DMS114 treated with DMSO at 0.1 percent for 48 hours (cell line): ENCODE measurements at regions not wholly inside any gene's neighbourhood (a gene's known extent, or its start where the extent isn't known, plus 50 kb on each side); places are given as distances from the start of the nearest gene placed in this dataset.
"Not testable (repeated sequence)": the region's sequence is repeated elsewhere in the genome, so short reads cannot be mapped to it uniquely, and the experiment has no call there.

Source experiments
- DNase-seq: peaks from one replicate; lab custom pipeline; 2025; ENCODE audit not compliant: unreplicated experiment; lab: John Stamatoyannopoulos, UW

DNA sequence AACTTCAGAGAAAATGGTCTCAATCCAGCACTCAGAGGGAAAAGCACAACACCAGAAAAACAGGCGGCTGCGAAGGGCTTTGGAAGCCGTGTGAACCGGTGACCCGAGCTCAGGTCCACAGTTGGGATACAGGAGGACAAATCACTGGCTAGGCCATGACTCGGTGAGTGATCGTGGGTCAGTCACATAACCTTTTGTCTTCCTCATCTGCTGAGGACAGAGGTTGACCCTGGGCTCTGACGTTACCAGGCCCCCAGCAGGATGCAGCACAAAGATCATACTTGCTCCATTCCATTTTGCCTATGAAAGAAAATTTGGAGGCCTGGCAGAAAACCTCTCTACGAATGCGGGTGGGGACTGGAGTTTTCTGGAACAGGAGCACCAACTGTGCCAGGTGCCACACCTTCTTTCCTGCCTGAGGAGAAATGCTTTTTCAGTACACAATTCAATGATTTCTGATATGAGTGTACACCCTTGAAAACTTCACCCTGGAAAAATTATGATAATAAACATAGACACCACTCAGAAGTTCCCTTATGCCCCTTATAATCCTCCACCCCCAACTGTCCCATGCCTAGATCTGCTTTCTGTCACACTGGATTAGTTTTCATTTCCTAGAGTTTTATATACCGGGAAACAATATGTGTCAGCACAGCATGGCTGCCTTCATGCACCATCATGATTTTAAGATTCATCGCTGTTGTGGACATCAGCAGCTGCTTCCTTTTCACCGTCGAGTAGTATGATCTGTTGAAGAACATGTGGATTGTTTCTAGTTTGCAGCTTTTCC, 85.3 kb upstream of the RALGAPA2 start:
- DNase-seq: no peak

- no peak for DNase-seq
These were observed 84.5 kb upstream of the RALGAPA2 start for GRCh38 chr20:20796766-20797440.

DNA sequence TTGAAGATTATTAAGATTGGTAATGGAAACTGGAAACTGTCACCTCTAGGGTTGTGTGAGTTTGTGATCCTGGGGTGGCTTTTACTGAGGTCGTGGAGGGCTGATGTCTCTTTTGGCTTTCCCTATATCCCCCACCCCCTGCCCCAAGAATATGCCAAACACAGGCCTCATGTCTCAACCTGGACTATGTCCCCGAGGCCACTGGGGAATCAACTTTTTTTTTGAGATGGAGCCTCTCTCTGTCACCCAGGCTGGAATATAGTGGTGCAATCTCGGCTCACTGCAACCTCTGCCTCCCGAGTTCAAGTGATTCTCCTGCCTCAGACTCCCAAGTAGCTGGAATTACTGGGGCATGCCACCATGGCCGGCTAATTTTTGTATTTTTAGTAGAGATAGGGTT, 83.3 kb upstream of the RALGAPA2 start:
- no peak for DNase-seq

- DNase-seq: no peak
These were observed 82.7 kb upstream of the RALGAPA2 start for GRCh38 chr20:20795119-20795518.

DNA sequence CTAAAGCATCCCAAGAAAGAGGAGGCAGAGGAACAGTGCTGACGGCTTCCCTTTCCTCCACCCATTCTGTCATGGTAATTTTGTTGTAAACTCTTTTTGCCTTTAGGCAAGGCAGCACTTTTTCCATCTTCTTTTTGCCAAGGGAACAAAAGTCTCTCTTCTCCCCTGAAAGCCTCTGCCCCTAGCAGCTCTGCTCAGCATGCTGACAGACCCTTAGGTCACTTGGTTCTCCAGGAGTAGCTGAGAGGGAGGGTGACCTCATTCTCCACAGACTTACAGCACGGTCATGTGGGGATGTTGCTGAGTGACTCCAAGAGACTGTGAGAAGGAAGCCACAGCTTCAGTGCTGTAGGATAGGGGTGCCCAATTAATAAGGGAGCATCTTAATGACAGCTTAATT, 81.1 kb upstream of the RALGAPA2 start:
- DNase-seq: no peak

GRCh38 chr20:20791664-20792568, 79.5 kb upstream of the RALGAPA2 start:
- no peak for DNase-seq

DNA sequence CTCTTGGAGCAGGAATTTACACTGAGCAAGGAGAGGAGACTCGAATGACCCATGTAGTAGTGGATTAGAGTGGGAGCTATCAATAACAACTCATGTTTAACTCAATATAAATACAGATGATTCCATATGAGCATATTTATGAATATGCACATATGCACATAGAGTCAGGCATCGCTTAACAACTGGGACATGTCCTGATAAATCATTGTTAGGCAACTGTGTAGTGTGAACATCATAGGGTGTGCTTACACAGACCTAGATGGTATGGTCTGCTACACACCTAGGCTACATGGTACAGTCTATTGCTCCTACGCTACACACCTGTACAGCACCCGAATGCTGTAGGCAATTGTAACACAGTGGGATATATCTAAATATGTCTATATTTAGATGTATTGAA, 75.9 kb upstream of the RALGAPA2 start:
- no peak for DNase-seq

- DNase-seq: no peak
These were observed 74.0 kb upstream of the RALGAPA2 start for GRCh38 chr20:20786428-20786827.

DNA sequence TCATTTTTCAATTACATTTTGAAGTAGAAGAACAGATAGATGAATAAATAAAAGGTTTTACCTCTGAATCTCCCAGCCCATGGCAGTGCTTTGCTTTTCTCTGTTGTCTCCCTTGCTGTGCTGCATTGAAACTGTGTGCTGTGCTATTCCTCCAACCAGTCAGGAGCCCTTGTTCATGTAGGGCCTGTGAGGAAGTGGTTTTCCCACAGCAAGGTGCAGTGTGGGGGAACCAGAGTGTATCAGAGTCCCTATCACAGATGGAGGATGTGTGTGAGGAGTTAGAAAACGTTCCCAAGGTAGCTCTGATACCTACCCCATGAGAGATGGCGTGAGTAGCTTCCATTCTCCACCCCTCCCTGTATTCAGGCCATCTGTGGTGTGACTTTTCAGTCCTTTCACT, 72.8 kb upstream of the RALGAPA2 start:
- no peak for DNase-seq

GRCh38 chr20:20784450-20784849, 72.0 kb upstream of the RALGAPA2 start:
- DNase-seq: not testable (repeated sequence)

GRCh38 chr20:20783450-20783849, 71.0 kb upstream of the RALGAPA2 start:
- no peak for DNase-seq

DNA sequence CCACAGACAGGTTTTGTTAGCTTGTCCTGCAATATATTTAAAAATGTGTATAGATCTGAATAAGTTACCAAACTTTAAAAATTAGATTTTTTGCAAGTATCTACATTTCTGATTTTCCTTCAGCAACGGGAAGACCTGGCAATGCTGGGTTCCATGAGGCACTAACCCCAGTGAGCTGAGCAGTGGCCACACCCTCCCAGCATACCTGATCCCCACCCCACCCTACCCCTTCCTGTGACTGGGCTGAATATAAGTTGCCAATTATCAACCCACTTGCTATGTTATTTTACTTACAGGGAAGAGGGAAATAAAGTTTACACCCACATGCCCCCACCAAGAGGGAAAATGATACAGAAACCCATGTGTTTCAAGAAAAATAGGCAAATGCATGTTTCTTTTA, 70.3 kb upstream of the RALGAPA2 start:
- no peak for DNase-seq

DNA sequence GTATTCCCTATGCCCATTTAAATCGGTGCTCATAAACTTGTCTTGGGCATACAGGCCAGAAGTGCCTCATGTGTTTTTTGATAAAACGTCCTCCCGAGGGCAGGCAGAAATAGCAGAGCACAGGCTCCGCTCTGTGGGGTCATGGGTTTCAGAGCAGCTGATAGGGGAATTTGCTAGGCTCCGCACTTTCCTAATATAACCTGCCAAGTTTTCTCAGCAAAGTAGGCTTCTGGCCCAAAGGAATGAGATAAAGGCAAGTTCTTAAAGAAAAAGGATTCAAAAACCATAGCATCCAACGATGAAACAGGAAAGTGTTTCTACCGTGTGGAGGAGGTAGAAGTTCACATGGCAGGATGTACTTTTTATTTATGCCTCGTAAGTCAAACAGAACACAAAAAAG, 69.8 kb upstream of the RALGAPA2 start:
- no peak for DNase-seq

GRCh38 chr20:20781029-20781428, 68.6 kb upstream of the RALGAPA2 start:
- no peak for DNase-seq

DNA sequence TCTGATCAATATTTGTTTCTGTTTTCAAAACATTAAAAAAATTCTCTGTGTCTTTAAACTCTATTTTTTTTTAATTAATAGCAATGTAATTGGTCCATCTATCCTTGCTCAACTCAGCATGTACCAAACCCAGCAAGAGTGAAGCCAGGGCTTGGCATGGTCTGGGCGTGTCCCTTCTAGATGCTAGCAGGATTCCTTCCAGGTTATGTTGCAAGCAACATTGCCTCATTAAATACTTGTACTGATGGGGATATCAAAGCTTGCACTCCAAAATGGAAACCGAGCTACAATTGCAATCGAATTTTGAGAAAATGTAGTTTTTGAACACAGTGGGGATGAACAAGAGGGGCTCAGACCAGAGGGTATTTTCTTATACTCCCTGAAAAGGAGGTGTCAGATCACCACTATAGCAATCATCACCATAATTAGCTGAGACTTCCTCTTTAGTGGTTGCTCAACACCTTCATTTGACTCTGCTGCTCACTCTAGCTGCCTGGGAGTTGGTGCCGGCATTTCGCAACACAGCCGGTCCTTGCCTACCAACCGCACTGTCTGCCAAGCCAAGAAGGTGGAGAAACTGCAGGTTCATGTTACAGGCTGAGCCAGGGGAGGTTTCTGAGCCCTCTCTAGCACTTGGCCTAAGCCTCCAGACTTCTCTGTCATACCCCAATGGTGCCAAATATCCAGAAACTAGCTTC, 67.8 kb upstream of the RALGAPA2 start:
- DNase-seq: no peak

GRCh38 chr20:20778676-20779075, 66.2 kb upstream of the RALGAPA2 start:
- DNase-seq: no peak

- DNase-seq: no peak
These were observed 60.1 kb upstream of the RALGAPA2 start for GRCh38 chr20:20772497-20773085.

GRCh38 chr20:20768202-20768815, 55.9 kb upstream of the RALGAPA2 start:
- DNase-seq: no peak

- DNase-seq: no peak
These were observed 53.4 kb upstream of the RALGAPA2 start for GRCh38 chr20:20765696-20766365.

DNA sequence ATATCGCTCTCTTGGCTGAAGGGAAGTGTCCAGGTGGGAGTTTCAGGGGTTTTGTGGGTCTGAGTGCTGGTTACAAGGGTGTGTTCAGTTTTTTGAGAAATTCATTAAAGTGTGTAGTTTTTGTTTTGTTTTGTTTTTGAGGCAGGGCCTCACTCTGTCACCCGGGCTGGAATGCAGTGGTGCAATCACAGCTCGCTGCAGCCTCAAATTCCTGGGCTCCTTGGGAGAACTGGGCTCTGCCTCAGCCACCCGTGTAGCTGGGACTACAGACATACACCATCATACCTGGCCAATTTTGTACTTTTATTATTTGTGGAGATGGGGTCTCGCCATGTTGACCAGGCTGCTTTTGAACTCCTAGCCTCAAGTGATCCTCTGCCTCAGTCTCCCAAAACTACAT, 51.2 kb upstream of the RALGAPA2 start:
- DNase-seq: no peak
